ENCODE measurements at regions not wholly inside any gene's neighbourhood (a gene's known extent, or its start where the extent isn't known, plus 50 kb on each side); places are given as distances from the start of the nearest gene placed in this dataset.

GRCh38 chr7:117962366-117962994 lies 89.2 kb upstream of the CTTNBP2 start:
- TF ChIP-seq HNF4A (conservative IDR thresholded peaks at IDR 0.05): no peak
- no peak for TF ChIP-seq MAX (IDR thresholded peaks at IDR 0.05)
- no peak for TF ChIP-seq CTCF (IDR thresholded peaks at IDR 0.05; ENCODE audit: low read depth, low read length, missing input control)
- no peak for TF ChIP-seq YY1 (IDR thresholded peaks at IDR 0.05)

Measured in liver (tissue), 3 donors.